HUES6 (cell line): ENCODE measurements at regions not wholly inside any gene's neighbourhood (a gene's known extent, or its start where the extent isn't known, plus 50 kb on each side); places are given as distances from the start of the nearest gene placed in this dataset.

ENCODE experiments used
- H3K27ac ChIP-seq: 2 replicates; pipeline ENCODE4 v1.7.0; 2013; ENCODE audit warnings: low read depth, mild to moderate bottlenecking, low read length, inconsistent platforms
- H3K27me3 ChIP-seq: 2 replicates; pipeline ENCODE4 v1.6.1; 2013; ENCODE audit warnings: low read length; ENCODE audit not compliant: control insufficient read depth, insufficient read depth
- H3K36me3 ChIP-seq: 2 replicates; pipeline ENCODE4 v1.6.1; 2013; ENCODE audit warnings: low read length; ENCODE audit not compliant: control insufficient read depth, insufficient read depth
- H3K4me1 ChIP-seq: 2 replicates; pipeline ENCODE4 v1.6.1; 2013; ENCODE audit warnings: low read length; ENCODE audit not compliant: control insufficient read depth, insufficient read depth
- H3K4me3 ChIP-seq: 2 replicates; pipeline ENCODE4 v1.5.1; 2013; ENCODE audit warnings: low read depth, low read length
- H3K9ac ChIP-seq: one replicate; pipeline ENCODE4 v1.6.1; 2013; ENCODE audit warnings: mild to moderate bottlenecking, low read length
- H3K9me3 ChIP-seq: 2 replicates; pipeline ENCODE4 v1.6.1; 2013; ENCODE audit warnings: low read depth, low read length; ENCODE audit not compliant: control insufficient read depth, insufficient read depth

DNA sequence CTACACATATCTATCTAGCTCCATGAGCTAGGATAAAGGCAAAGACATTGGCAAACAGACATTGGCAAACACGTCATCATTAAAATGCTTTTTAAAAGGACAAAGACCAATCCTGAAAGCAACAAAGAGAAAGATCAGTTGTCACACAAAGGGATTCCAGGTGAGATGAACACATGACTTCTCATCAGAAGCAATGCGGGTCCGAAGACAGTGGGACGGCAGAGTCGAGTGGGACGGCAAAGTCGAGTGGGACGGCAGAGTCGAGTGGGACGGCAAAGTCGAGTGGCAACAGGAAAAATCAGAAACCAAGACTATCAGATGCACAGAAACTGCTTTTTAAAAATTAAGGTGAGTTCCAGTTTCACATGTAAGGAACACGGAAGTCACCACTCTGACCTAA is 609.5 kb downstream of the BRD1 start:
- Histone ChIP-seq H3K4me1 (no peaks in the 10 kb centered on the region), H3K27ac (no peak overlapping the region), H3K9ac (no peak overlapping the region), H3K4me3 (no peak overlapping the region), H3K27me3 (peaks cover 5% of the 10 kb centered on the region; the same call in 1 of the 2 replicates), H3K36me3 (no peaks in the 10 kb centered on the region), H3K9me3 (peaks cover 23% of the 10 kb centered on the region)

DNA sequence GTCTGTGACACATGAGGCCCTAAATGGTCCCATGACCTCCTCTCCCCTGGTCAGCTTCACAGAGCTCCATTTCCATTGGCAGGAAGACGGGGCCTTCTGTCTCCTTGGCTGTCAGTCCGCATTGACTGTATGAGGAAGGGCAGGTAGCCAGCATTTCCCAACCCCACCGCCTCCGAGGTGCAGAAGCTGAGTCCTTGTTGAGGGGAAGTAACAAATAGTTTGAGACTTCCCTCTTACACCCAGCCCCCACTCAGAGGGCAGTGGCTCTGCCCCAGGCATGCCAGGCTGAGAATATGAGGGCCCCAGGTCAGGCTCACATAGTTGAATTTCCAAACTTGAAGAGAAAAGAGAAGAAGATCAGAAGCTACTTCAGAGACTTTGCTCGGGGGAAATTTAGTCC is 611.1 kb downstream of the BRD1 start:
- H3K4me3 ChIP-seq, result no peak overlapping the region
- H3K9ac ChIP-seq, result no peak overlapping the region
- H3K27ac ChIP-seq, result no peak overlapping the region
- H3K4me1 ChIP-seq, result no peaks in the 10 kb centered on the region
- H3K9me3 ChIP-seq, result peaks cover 23% of the 10 kb centered on the region
- H3K36me3 ChIP-seq, result no peaks in the 10 kb centered on the region
- peaks cover 5% of the 10 kb centered on the region; the same call in 1 of the 2 replicates for H3K27me3 ChIP-seq

DNA sequence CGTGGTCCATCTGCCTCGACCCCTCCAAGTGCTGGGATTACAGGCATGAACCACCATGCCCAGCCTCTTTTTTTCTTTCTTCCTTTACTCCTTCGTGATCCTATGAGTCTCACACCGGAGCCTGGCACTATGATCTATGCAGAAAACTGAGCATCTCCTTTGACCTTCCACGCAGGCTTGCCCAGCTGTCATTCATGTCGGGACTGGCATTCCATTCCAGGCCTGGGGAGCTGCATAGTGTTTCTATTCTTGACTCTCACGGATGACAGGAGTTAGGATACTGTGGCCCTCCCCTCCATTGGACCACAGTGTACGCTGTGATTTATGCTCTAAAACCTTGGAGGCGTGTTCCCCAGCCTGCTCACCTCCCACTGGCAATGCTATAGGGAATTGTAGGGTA is 611.8 kb downstream of the BRD1 start:
- Histone ChIP-seq H3K9ac (no peak overlapping the region), H3K4me1 (no peaks in the 10 kb centered on the region), H3K4me3 (no peak overlapping the region), H3K27ac (no peak overlapping the region), H3K36me3 (no peaks in the 10 kb centered on the region), H3K9me3 (peaks cover 23% of the 10 kb centered on the region), H3K27me3 (peaks cover 5% of the 10 kb centered on the region; the same call in 1 of the 2 replicates)

DNA sequence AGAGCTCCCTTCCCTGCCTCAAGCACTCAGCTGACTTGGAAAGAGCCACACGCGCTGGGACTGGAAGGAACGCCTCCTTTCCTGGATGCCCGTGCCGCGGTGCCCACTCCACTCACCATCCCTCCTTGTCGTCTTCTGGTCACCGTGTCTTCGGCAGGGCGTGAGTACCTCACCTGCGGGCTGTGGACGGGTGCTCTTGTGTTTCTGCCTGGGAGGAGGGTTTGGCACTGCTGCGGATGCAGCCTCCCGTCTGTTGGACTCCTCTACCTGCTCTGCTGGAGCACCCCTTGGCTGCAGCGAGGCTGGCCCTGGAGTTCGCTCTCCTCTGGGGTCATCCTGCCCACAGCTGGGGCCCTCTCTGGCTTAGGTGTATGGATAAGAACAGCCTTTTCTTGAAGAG is 612.7 kb downstream of the BRD1 start:
- Histone ChIP-seq H3K9me3 (peaks cover 23% of the 10 kb centered on the region), H3K4me1 (no peaks in the 10 kb centered on the region), H3K9ac (no peak overlapping the region), H3K27me3 (peaks cover 5% of the 10 kb centered on the region; the same call in 1 of the 2 replicates), H3K36me3 (no peaks in the 10 kb centered on the region), H3K4me3 (no peak overlapping the region), H3K27ac (no peak overlapping the region)

DNA sequence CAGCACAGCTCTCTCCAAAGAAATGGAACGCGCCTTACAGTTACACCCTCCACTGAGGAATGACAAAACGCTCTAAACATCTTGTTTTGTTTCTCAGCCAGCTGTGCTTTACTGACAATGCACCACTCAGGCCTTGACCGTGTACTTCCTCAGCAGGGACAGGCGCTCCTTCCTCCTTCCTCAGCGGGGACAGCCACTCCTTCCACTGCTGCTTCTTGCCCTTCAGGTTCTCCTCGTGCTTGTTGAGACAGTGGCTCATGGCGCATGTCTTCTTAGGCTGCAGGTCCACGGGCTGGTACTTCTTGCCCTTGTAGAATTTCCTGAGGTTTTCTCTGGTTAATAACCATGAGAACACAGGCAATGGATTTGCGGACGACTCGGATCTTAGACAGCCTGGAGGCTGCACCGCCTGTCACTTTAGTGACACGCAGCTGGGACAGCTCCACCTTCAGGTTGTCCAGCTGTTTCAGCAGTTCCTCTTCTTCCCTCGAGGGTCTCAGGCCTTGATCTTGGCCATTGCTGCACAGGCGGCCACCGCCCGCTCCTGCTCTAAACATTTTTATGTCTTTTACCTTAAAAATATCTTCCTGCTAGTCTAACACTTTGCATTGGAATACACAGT is 613.8 kb downstream of the BRD1 start:
- Histone ChIP-seq H3K9me3 (peaks cover 17% of the 10 kb centered on the region), H3K4me3 (no peak overlapping the region), H3K4me1 (no peaks in the 10 kb centered on the region), H3K27ac (no peak overlapping the region), H3K27me3 (peaks cover 5% of the 10 kb centered on the region; the same call in 1 of the 2 replicates), H3K9ac (no peak overlapping the region), H3K36me3 (no peaks in the 10 kb centered on the region)

DNA sequence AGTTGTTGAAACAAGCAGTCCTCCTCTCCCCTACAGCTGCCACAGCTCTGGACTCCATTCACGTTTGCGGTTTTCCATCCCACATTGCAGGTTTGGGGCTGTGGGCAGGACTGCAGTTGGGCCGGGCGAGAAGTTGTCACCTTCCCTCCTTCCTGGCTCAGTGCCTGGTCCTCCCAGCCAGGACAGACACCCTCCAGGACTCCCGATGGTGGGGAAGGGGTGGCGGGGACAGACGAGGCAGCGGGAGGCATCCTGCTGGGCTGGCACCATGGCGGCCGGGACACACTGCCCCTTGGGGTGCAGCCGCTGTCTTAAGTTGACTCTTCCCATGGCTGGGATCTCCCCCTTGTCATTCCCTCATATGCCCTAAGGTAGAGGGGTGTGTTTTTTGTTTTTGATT is 615.2 kb downstream of the BRD1 start:
- no peak overlapping the region for H3K9ac ChIP-seq
- peaks cover 9% of the 10 kb centered on the region for H3K9me3 ChIP-seq
- H3K27ac ChIP-seq, result no peak overlapping the region
- no peak overlapping the region for H3K4me3 ChIP-seq
- no peaks in the 10 kb centered on the region for H3K4me1 ChIP-seq
- H3K36me3 ChIP-seq, result no peaks in the 10 kb centered on the region
- peaks cover 5% of the 10 kb centered on the region; the same call in 1 of the 2 replicates for H3K27me3 ChIP-seq

DNA sequence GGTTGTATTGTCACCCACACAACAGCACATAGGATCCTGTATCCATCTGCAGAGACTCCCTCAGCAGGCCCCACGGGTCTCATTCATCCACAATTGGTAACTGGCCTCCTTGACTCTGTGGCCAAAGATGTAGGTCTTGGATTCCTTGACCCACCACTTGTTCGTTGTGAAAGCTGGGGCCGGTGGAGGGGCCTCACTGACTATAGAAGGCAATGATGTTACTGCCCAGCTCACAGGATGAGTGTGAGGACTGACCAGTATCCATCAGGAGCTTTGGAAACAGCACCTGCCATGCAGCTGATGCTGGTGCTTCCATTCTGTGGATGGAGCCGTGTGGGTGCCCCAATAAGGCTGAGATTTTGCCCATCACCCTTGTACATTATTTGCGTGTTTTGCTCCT is 615.7 kb downstream of the BRD1 start:
- H3K27ac ChIP-seq, result no peak overlapping the region
- H3K36me3 ChIP-seq, result no peaks in the 10 kb centered on the region
- no peak overlapping the region for H3K4me3 ChIP-seq
- H3K27me3 ChIP-seq, result peaks cover 5% of the 10 kb centered on the region; the same call in 1 of the 2 replicates
- H3K9ac ChIP-seq, result no peak overlapping the region
- no peaks in the 10 kb centered on the region for H3K4me1 ChIP-seq
- peaks cover 6% of the 10 kb centered on the region; the same call in 1 of the 2 replicates for H3K9me3 ChIP-seq

DNA sequence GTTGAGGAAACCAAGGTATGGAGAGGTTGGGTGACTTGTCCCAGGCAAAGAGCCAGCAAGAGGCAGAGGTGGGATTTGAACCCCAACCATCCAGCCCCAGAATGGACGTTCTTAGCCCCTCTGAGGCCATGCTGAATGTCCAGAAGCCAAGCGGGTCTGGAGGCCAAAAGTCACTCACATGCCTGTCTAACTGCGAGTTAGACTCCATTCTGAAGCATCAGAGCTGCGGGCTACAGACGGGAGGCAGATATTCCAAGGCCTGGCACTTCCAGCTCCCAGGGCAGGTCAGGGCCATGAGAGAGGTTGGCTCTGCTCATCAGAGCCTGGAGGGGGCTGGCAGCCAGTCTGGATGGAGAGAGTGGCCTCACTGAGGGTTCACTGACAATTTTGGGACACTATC is 616.5 kb downstream of the BRD1 start:
- H3K4me3 ChIP-seq, result no peak overlapping the region
- no peaks in the 10 kb centered on the region for H3K4me1 ChIP-seq
- peaks cover 5% of the 10 kb centered on the region; the same call in 1 of the 2 replicates for H3K27me3 ChIP-seq
- H3K9ac ChIP-seq, result no peak overlapping the region
- H3K9me3 ChIP-seq, result peaks cover 3% of the 10 kb centered on the region; the same call in 1 of the 2 replicates
- H3K27ac ChIP-seq, result no peak overlapping the region
- H3K36me3 ChIP-seq, result no peaks in the 10 kb centered on the region

DNA sequence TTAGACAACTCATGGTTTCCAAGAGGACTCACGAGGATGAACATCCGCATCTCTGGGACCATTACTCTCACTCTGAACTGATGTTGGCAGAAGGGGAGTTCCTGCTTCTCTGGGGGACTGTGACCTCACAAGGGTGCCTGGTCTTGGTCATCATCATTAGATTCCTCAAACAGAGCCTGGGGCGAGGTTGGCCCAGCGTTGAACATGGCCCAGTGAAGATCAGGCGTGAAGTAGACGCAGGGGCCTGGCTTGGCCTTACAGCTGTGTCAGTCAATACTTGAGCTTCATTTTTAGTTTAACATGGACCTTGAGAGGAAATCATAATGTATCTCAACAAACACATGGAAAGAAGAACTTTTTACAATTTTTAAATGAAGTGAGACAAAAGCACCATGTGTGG is 617.1 kb downstream of the BRD1 start:
- peaks cover 5% of the 10 kb centered on the region; the same call in 1 of the 2 replicates for H3K27me3 ChIP-seq
- H3K4me3 ChIP-seq, result no peak overlapping the region
- H3K9me3 ChIP-seq, result peaks cover 3% of the 10 kb centered on the region; the same call in 1 of the 2 replicates
- H3K36me3 ChIP-seq, result no peaks in the 10 kb centered on the region
- H3K9ac ChIP-seq, result no peak overlapping the region
- H3K4me1 ChIP-seq, result no peaks in the 10 kb centered on the region
- H3K27ac ChIP-seq, result no peak overlapping the region

DNA sequence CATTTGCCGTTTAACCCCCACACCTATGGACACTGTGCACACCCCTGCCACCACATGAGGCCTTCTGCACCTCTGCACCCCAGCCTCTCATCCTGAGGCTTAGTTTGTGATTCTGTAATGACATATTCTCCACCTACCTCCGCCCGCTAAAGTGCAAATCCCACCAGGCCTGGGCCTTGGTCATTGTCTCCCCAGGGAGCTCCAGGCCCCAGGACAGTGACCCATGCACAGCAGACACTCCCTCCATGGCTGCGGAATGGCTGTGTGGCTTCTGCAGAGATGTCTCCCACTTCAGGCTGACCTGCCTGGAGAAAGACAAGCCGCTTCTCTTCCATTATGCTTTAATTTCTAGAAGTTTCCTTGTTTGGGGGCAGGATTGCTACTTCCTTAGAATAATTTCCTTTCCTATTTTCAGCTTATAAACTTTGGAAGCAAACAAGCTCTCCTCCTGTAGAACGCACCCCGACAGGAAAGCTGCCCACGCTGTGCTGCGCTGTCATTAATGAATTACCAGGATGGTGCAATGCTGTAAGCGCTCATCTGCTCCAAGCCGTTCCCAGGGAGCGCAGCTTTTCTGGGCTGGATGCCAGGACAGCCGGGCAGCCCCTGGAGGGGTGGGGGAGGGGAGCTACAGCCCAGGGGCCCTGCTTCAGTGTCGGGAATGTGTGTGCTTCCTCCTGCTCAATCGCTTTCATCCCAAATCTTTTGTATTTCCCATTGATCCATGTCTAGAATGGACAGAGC is 618.0 kb downstream of the BRD1 start:
- Histone ChIP-seq H3K4me1 (no peaks in the 10 kb centered on the region), H3K4me3 (no peak overlapping the region), H3K9ac (no peak overlapping the region), H3K9me3 (peaks cover 3% of the 10 kb centered on the region; the same call in 1 of the 2 replicates), H3K36me3 (no peaks in the 10 kb centered on the region), H3K27me3 (peaks cover 5% of the 10 kb centered on the region; the same call in 1 of the 2 replicates), H3K27ac (no peak overlapping the region)

DNA sequence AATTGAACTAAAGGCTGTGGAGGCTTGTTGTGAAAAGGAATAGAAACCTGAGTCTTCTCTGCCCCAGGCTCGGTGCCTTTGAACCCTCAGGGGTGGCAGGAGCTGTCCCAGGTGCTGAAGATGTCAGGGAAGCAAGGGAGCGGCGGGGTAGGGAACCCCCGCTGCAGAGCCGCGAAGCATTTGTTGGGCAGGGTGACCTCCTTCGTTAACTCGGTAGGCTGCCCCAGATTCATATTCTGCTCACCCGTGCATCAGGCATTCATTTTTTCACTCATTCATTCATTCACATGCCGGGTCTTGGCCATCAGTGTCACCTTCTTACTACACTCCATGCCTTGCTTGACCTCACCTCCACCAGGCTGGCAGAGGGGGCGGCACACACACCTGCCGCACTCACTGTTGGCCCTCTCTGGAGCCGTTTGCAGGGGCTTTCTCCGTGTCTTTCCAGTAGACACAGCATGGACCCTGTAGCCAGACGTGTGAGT is 618.9 kb downstream of the BRD1 start:
- peaks cover 4% of the 10 kb centered on the region; the same call in 1 of the 2 replicates for H3K27me3 ChIP-seq
- no peaks in the 10 kb centered on the region for H3K36me3 ChIP-seq
- H3K4me1 ChIP-seq, result no peaks in the 10 kb centered on the region
- peaks cover 3% of the 10 kb centered on the region; the same call in 1 of the 2 replicates for H3K9me3 ChIP-seq
- H3K4me3 ChIP-seq, result no peak overlapping the region
- H3K9ac ChIP-seq, result no peak overlapping the region
- H3K27ac ChIP-seq, result no peak overlapping the region
